Activated CD4-positive, alpha-beta T cell treated with anti-CD3 and anti-CD28 coated beads, Interleukin-2, amount 50 U/mL, for 24 hours (primary cell): ENCODE measurements at regions not wholly inside any gene's neighbourhood (a gene's known extent, or its start where the extent isn't known, plus 50 kb on each side); places are given as distances from the start of the nearest gene placed in this dataset.

Experiments used
- DNase-seq, 2 donors: peaks; one replicate each; pipeline ENCODE4 v3.0.0-alpha.2; 2020; ENCODE audit warnings: low read depth in 1 of 2, low spot score in 1 of 2

GRCh38 chr5:126364206-126364902, 58.9 kb upstream of the GRAMD2B start:
- no peak for DNase-seq

- no peak for DNase-seq
Observed at GRCh38 chr5:126365446-126366198, 57.6 kb upstream of the GRAMD2B start.

GRCh38 chr5:126366199-126366560, 57.0 kb upstream of the GRAMD2B start:
- DNase-seq: no peak

DNA sequence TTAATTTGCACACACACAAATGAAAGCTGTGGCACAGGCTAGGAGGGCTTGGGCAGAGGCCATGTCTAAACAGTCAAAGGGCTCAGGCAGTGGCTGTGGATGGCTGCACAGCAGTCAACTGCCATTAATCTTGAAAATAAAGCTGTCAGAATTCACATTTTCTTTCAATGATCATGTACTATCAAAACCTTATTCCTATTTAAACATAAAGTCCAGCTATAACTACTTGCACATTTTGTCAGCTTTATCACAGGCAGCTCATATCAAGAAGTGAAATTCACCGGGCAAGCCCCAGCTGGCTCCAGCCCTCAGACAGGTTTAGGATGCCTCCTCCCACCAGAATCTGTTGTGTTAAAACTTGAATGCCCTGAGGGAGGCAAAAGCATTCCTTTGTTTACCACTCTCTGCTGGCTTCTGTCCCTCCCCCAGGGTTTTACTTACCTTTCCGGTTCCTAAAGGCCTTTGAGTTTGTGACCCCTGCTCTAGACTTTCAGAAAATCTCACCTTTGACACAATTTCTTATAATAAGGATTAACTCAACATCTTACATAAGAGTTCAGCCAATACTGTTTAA, 54.9 kb upstream of the GRAMD2B start:
- DNase-seq: no peak

DNA sequence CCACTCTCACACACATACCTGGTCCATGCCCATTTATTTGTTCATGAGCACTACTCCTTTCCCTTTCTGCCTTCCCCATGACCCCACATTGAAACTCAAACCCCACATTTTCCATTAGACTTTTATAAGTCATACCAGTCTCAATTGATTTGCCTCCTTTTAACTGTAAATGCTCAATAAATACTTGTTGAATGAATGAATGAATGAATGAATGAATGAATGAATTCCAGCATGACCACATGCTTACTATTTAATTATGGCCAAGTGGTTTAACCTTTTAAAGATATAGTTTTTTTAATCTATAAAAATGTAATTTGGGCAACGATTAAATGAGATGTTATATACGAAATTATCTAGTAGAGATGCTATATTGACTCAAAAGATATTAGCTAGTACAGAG, 54.1 kb upstream of the GRAMD2B start:
- no peak for DNase-seq

GRCh38 chr5:126369995-126370731, 53.0 kb upstream of the GRAMD2B start:
- no peak for DNase-seq

GRCh38 chr5:126370796-126371718, 52.2 kb upstream of the GRAMD2B start:
- no peak for DNase-seq

DNA sequence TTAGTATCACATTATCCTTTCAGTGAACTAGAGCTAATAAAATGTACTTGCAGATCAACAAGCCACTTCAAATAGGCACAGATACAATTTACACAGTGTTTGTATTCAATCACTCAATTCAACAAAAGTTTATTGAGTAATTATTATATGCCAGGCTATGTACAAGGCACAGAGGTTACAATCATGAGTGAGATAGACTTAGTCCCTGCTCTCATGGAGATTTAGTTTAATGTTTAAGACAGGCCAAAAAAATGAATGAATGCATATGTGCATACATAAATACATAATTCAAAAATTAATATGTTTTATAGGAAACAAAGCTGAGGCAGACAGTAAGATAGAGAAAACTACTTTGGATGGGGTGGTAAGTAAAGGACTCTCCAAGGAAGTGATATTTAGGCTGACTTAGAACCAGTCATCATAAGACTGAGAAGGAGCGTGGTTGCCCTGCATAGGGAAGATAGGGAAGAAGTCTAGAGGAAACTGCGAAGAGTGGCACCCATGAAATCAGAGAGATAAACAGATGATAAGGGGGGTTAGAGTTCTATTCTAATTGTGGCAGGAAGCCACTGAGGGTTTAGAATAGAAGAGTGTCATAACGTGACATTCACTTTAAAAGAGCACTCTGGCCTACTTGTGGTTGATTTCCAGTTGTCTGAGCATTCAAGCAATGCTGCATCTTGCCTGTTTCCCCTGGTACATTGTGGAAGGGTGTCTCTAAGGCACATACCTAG, 49.7 kb upstream of the GRAMD2B start:
- no peak for DNase-seq
